CD4-positive, alpha-beta memory T cell (primary cell): ENCODE measurements at regions not wholly inside any gene's neighbourhood (a gene's known extent, or its start where the extent isn't known, plus 50 kb on each side); places are given as distances from the start of the nearest gene placed in this dataset.

Experiments
- CTCF ChIA-PET: fragments of 350-600 bp; sonication (Branson Sonifier 250); formaldehyde crosslinking; loops from one replicate; lab custom pipeline; 2021; ENCODE audit warnings: inconsistent platforms; ENCODE audit not compliant: partially characterized antibody; lab: Charles Lee
- POLR2A ChIA-PET: fragments of 350-600 bp; sonication (Branson Sonifier 250); formaldehyde crosslinking; loops from one replicate; lab custom pipeline; 2021; ENCODE audit not compliant: partially characterized antibody; lab: Charles Lee
- DNase-seq, 5 donors: peaks; one replicate each; pipeline versions ENCODE4 v3.0.0 to v3.0.0-alpha.2; 2020 to 2022; ENCODE audit warnings: mixed read lengths in 1 of 5
- H3K27ac ChIP-seq: one replicate; pipeline ENCODE4 v1.7.0; 2013; ENCODE audit warnings: low read depth, low read length
- H3K27me3 ChIP-seq: 2 replicates; pipeline ENCODE4 v1.7.0; 2013; ENCODE audit warnings: mild to moderate bottlenecking, low read length, moderate library complexity; ENCODE audit not compliant: insufficient read depth
- H3K36me3 ChIP-seq: 2 replicates; pipeline ENCODE4 v1.7.0; 2013; ENCODE audit warnings: mild to moderate bottlenecking, low read length, moderate library complexity; ENCODE audit not compliant: insufficient read depth
- H3K4me1 ChIP-seq: 2 replicates; pipeline ENCODE4 v1.7.0; 2013; ENCODE audit warnings: mild to moderate bottlenecking, low read length, moderate library complexity; ENCODE audit not compliant: insufficient read depth
- H3K4me3 ChIP-seq, 2 donors: one replicate each; pipeline ENCODE4 v1.7.0; 2013; ENCODE audit warnings: low read length in 2 of 2, mild to moderate bottlenecking in 1 of 2
- H3K9me3 ChIP-seq, 2 donors: one replicate each; pipeline ENCODE4 v1.7.0; 2013; ENCODE audit warnings: low read length in 2 of 2, control low read depth in 1 of 2; ENCODE audit not compliant: control insufficient read depth in 1 of 2
- H3K27ac Mint-ChIP-seq, 7 donors: one replicate each; pipeline ENCODE4 v1.8.0; 2020 to 2021; ENCODE audit warnings: mixed read lengths in 7 of 7, mild to moderate bottlenecking in 6 of 7, inconsistent platforms in 3 of 7, moderate library complexity in 3 of 7
- H3K27me3 Mint-ChIP-seq, 2 donors: one replicate each; pipeline ENCODE4 v1.8.0; 2020 to 2021; ENCODE audit warnings: mixed read lengths in 2 of 2
- H3K36me3 Mint-ChIP-seq, 2 donors: one replicate each; pipeline ENCODE4 v1.8.0; 2020 to 2021; ENCODE audit warnings: mixed read lengths in 2 of 2, inconsistent platforms in 1 of 2, mild to moderate bottlenecking in 1 of 2
- H3K4me1 Mint-ChIP-seq, 4 donors: one replicate each; pipeline ENCODE4 v1.8.0; 2020 to 2021; ENCODE audit warnings: mixed read lengths in 4 of 4, mild to moderate bottlenecking in 1 of 4
- H3K4me3 Mint-ChIP-seq, 8 donors: one replicate each; pipeline ENCODE4 v1.8.0; 2020 to 2021; ENCODE audit warnings: mixed read lengths in 8 of 8, mild to moderate bottlenecking in 7 of 8, moderate library complexity in 6 of 8, inconsistent platforms in 3 of 8
- H3K9me3 Mint-ChIP-seq, 8 donors: one replicate each; pipeline ENCODE4 v1.8.0; 2020 to 2021; ENCODE audit warnings: mixed read lengths in 8 of 8, mild to moderate bottlenecking in 5 of 8, inconsistent platforms in 3 of 8, moderate library complexity in 1 of 8
- intact Hi-C: fragments of 100-400 bp; cut with micrococcal nuclease; formaldehyde crosslinking; loops from one replicate; pipeline ENCODE4 v1.15.1; 2023

DNA sequence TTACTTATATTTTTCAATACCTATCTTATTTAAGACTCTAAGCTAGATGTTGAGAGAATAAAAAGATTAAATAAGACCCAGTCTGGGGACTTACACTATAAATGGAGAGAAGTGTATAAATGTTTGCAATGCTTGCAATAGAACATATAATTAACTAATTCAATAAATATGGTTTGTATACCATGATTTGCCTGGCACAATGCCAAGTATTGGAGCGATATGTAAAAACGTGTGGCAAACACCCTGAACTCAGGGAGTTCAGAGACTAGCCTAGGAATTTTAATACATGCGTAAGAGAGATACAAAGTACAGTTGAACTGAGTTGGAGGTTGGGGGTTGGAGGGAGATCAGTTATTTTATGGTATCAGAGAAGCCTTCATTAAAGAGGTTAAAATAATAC lies 251.8 kb upstream of the DDX18 start:
- DNase-seq: no peak
- Histone ChIP-seq H3K4me3 (no peak overlapping the region), H3K36me3 (no peaks in the 10 kb centered on the region), H3K9me3 (no peaks in the 10 kb centered on the region), H3K4me1 (no peaks in the 10 kb centered on the region), H3K27me3 (no peaks in the 10 kb centered on the region), H3K27ac (no peak overlapping the region)
- peaks cover 2 to 24% (median 8%) of the 10 kb centered on the region in 8 donors for H3K9me3 Mint-ChIP-seq
- ChIA-PET POLR2A (no interaction called here), CTCF (no interaction called here)
- H3K4me3 Mint-ChIP-seq: no peak overlapping the region
- intact Hi-C loops: no loop called here
- no peaks in the 10 kb centered on the region for H3K36me3 Mint-ChIP-seq
- H3K27ac Mint-ChIP-seq: no peak overlapping the region
- H3K27me3 Mint-ChIP-seq: no peaks in the 10 kb centered on the region
- no peaks in the 10 kb centered on the region for H3K4me1 Mint-ChIP-seq

DNA sequence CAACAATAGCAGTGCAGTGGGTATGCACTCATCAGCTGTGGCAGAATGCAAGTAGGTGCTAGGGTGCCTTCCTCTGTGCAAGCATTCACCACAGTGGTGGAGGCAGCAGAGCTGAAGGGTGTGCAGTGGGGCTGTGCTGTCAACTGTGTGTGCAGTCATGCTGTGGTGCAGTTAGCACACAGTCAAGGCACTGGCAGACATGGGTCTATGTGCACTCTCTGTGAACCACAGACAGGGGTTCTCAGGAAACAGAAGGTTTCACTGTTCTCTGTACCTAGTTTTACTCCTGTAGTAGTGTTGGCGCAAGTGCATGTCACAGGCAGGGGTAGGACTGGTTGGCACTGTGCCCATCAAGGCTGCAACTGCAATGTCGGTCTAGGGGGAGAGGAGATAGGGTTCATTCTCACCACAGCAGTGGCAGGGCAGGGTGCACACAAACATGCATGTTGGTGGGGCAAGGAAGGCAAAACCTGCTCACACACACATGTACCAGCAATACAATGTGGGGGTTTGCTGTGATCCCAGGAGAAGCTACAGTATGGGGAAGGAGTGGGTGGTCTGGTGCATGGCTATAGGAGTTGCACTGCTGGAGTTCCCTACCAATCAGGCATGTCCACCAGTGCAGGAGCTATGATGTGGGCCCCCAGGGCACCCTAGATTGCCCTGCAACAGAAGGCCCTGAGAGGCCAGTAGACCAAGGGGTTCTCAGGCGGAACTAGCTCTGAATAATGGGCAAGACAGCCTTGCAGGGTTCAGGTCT lies 242.7 kb upstream of the DDX18 start:
- Mint-ChIP-seq H3K4me1 (no peaks in the 10 kb centered on the region), H3K36me3 (no peaks in the 10 kb centered on the region), H3K4me3 (no peak overlapping the region), H3K27me3 (no peaks in the 10 kb centered on the region), H3K27ac (no peak overlapping the region), H3K9me3 (peaks cover 3 to 39% (median 19%) of the 10 kb centered on the region in 8 donors)
- ChIA-PET CTCF (no interaction called here), POLR2A (no interaction called here)
- no peaks in the 10 kb centered on the region for H3K36me3 ChIP-seq
- H3K27ac ChIP-seq: no peak overlapping the region
- no peaks in the 10 kb centered on the region for H3K4me1 ChIP-seq
- no peak for DNase-seq
- no peaks in the 10 kb centered on the region for H3K27me3 ChIP-seq
- no peak overlapping the region for H3K4me3 ChIP-seq
- H3K9me3 ChIP-seq: peaks cover 0 to 6% of the 10 kb centered on the region in 2 donors
- intact Hi-C loops: no loop called here

DNA sequence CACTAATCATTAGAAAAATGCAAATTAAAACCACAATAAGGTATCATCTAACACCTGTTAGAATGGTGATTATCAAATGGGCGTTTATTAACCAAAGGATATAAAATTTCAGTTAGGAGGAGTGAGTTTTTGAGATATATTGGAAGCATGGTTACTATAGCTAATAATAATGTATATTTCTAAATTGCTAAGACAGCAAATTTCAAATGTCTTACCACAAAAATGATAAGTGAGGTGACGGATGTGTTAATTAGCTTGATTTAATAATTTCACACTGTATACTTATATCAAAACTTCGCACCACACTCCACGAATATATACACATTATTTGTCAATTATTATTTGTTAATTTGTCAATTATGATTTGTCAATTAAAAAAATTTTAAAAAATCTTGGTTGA lies 227.2 kb upstream of the DDX18 start:
- H3K36me3 Mint-ChIP-seq: no peaks in the 10 kb centered on the region
- POLR2A ChIA-PET: no interaction called here
- peaks cover 2 to 11% (median 4%) of the 10 kb centered on the region in 8 donors for H3K9me3 Mint-ChIP-seq
- intact Hi-C loops: no loop called here
- Histone ChIP-seq H3K27ac (no peak overlapping the region), H3K4me1 (no peaks in the 10 kb centered on the region), H3K4me3 (no peak overlapping the region), H3K9me3 (no peaks in the 10 kb centered on the region), H3K27me3 (no peaks in the 10 kb centered on the region), H3K36me3 (no peaks in the 10 kb centered on the region)
- no peak for DNase-seq
- H3K4me1 Mint-ChIP-seq: no peaks in the 10 kb centered on the region
- H3K27ac Mint-ChIP-seq: no peak overlapping the region
- no peak overlapping the region for H3K4me3 Mint-ChIP-seq
- no peaks in the 10 kb centered on the region for H3K27me3 Mint-ChIP-seq
- CTCF ChIA-PET: no interaction called here

- intact Hi-C loops: no loop called here
- H3K4me1 Mint-ChIP-seq: no peaks in the 10 kb centered on the region
- H3K27me3 Mint-ChIP-seq: peaks cover 0 to 1% of the 10 kb centered on the region in 2 donors
- H3K9me3 ChIP-seq: no peaks in the 10 kb centered on the region
- H3K9me3 Mint-ChIP-seq: peaks cover 0 to 14% (median 6%) of the 10 kb centered on the region in 8 donors
- ChIA-PET CTCF (no interaction called here), POLR2A (no interaction called here)
- no peaks in the 10 kb centered on the region for H3K36me3 Mint-ChIP-seq
- no peak overlapping the region for H3K27ac ChIP-seq
- H3K27me3 ChIP-seq: no peaks in the 10 kb centered on the region
- H3K4me1 ChIP-seq: no peaks in the 10 kb centered on the region
- no peaks in the 10 kb centered on the region for H3K36me3 ChIP-seq
- DNase-seq: no peak
- no peak overlapping the region for H3K27ac Mint-ChIP-seq
- H3K4me3 Mint-ChIP-seq: no peak overlapping the region
- H3K4me3 ChIP-seq: no peak overlapping the region
Measured at GRCh38 chr2:117603060-117603459, 211.4 kb upstream of the DDX18 start.

GRCh38 chr2:117603567-117603966 lies 210.9 kb upstream of the DDX18 start:
- H3K9me3 ChIP-seq: no peaks in the 10 kb centered on the region
- H3K27me3 ChIP-seq: no peaks in the 10 kb centered on the region
- ChIA-PET CTCF (no interaction called here), POLR2A (no interaction called here)
- Mint-ChIP-seq H3K4me3 (no peak overlapping the region), H3K36me3 (no peaks in the 10 kb centered on the region), H3K27me3 (no peaks in the 10 kb centered on the region), H3K27ac (no peak overlapping the region), H3K9me3 (peaks cover 0 to 11% (median 4%) of the 10 kb centered on the region in 8 donors), H3K4me1 (no peaks in the 10 kb centered on the region)
- H3K4me1 ChIP-seq: no peaks in the 10 kb centered on the region
- intact Hi-C loops: no loop called here
- no peak for DNase-seq
- no peaks in the 10 kb centered on the region for H3K36me3 ChIP-seq
- H3K4me3 ChIP-seq: no peak overlapping the region
- H3K27ac ChIP-seq: no peak overlapping the region

GRCh38 chr2:117607202-117607601 lies 207.3 kb upstream of the DDX18 start:
- Mint-ChIP-seq H3K9me3 (peaks cover 0 to 5% (median 0%) of the 10 kb centered on the region in 8 donors), H3K36me3 (no peaks in the 10 kb centered on the region), H3K27ac (no peak overlapping the region), H3K27me3 (no peaks in the 10 kb centered on the region), H3K4me3 (no peak overlapping the region), H3K4me1 (no peaks in the 10 kb centered on the region)
- Histone ChIP-seq H3K36me3 (no peaks in the 10 kb centered on the region), H3K4me1 (no peaks in the 10 kb centered on the region), H3K9me3 (no peaks in the 10 kb centered on the region), H3K4me3 (no peak overlapping the region), H3K27me3 (no peaks in the 10 kb centered on the region), H3K27ac (no peak overlapping the region)
- intact Hi-C loops: no loop called here
- CTCF ChIA-PET: no interaction called here
- POLR2A ChIA-PET: no interaction called here
- DNase-seq: no peak

DNA sequence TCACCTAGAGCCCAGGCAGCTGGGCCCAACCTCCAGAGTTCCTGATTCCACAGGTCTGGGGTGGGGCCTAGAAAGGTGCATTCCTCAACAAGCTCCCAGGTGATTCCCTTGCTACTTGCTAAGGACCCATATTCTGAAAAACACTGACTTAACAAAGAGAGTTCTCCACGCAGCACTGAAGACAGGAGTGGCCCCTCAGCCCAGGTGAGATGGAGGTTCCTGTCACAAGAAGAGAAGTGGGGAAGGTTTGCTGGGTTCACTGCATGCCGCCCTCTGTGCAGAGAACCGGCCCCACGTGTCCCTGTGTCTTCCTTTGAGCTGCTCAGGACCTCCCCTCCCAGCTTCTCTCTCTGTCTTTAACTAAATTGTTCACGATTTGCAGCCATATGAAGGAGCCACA lies 201.4 kb upstream of the DDX18 start:
- ChIA-PET CTCF (no interaction called here), POLR2A (interaction anchor here (0.6 kb wide), 1 partner anchor 1544 kb away, joined by 3 read pairs; no protein-coding TSS in a partner anchor)
- Histone ChIP-seq H3K36me3 (no peaks in the 10 kb centered on the region), H3K27me3 (no peaks in the 10 kb centered on the region), H3K4me1 (no peaks in the 10 kb centered on the region), H3K4me3 (no peak overlapping the region), H3K9me3 (no peaks in the 10 kb centered on the region), H3K27ac (no peak overlapping the region)
- no peak overlapping the region for H3K4me3 Mint-ChIP-seq
- H3K4me1 Mint-ChIP-seq: no peaks in the 10 kb centered on the region
- peaks cover 0 to 9% (median 0%) of the 10 kb centered on the region in 8 donors for H3K9me3 Mint-ChIP-seq
- no peak overlapping the region for H3K27ac Mint-ChIP-seq
- no peak for DNase-seq
- H3K27me3 Mint-ChIP-seq: peaks cover 0 to 1% of the 10 kb centered on the region in 2 donors
- H3K36me3 Mint-ChIP-seq: no peaks in the 10 kb centered on the region
- intact Hi-C loops: no loop called here
